Right ventricle myocardium inferior (tissue), 1 donor: ENCODE measurements at regions not wholly inside any gene's neighbourhood (a gene's known extent, or its start where the extent isn't known, plus 50 kb on each side); places are given as distances from the start of the nearest gene placed in this dataset.
"Not testable (repeated sequence)": the region's sequence is repeated elsewhere in the genome, so short reads cannot be mapped to it uniquely, and the experiment has no call there.

Experiments used
- ATAC-seq: fragments of 200-7000 bp; cut with Tn5 transposase; one replicate; pipeline ENCODE4 v1.9.1; 2020; ENCODE audit warnings: mild to moderate bottlenecking, moderate library complexity
- DNase-seq: peaks from one replicate; pipeline ENCODE4 v3.0.0; 2021; ENCODE audit errors: missing footprints
- intact Hi-C: fragments of 100-400 bp; cut with DNase I; formaldehyde crosslinking; loops from one replicate; pipeline ENCODE4 v1.11.0; 2022
- donor health status: DM: no; HTN: yes; CAD: no; lungs with severe emphysema.

DNA sequence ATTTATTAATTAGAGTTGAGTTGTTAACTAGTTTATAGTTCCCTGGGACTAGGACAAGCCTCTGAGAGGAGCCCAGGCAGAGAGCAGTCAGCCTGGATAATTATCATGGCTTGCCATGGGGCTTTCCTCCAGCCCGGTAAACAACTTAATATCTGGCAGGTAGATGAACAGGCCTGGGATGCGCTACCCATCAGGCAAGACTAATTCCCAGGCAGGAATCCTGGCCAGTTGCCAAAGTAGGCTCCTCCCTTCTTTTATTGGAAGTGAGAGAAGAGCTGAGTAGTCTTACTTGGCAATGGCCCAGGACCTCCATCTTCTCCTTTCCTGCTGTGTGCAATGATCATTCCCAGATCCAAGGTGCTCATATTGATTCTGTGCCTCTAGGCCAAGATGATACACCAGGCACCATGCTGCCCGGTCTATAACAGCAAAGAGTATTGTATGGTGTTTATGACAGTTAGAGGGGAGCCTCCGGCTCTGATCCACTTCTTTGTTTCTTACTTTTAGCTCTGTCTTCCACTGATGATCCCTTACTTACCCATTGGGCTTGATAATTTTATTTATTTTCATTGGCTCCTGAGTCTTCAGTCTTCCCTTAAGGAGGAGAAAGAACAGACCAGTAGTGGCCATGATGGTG is 408.7 kb downstream of the REEP3 start:
- DNase-seq = no peak
- intact Hi-C loops = no loop called here
- ATAC-seq = no peak

DNA sequence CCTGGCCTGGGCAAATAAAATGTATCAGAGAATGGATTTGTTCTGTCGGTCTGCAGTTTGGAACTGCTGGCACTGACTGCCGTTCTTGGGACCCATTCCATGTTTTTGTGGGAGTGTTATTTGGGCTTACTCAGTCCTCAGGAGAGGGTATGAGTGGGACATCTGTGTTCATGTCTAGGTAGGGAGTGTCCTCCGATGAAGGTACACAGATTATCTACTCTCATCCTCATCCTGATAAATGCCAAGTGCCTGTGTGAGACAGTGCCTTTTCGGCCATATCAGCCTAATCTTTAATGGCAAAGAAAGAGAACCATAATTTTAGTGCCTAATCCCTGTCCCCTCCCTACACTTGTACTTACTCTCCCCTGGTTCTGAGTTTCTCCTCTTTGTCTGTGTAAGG is 409.4 kb downstream of the REEP3 start:
- ATAC-seq (no peak), DNase-seq (no peak)
- intact Hi-C loops = no loop called here

DNA sequence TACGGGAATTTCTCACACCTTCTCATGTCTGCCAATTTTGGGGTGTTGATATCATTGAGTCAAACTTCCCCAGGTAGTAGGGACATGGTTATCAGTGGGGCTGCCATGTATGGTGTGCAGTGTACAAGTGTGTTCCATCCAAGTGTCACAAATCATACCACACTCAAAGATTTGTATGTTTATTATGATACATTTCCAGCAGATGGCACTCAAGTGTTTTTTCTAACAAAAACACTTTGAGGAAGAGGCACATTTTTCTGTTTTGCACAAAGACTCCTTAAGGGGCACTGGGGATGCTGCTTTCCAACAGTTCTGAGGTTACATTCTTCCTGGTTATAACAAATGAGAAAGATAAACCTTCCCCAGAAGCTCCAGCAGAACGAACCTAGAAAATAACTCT is 414.5 kb downstream of the REEP3 start:
- ATAC-seq = no peak
- intact Hi-C loops = no loop called here
- no peak for DNase-seq

DNA sequence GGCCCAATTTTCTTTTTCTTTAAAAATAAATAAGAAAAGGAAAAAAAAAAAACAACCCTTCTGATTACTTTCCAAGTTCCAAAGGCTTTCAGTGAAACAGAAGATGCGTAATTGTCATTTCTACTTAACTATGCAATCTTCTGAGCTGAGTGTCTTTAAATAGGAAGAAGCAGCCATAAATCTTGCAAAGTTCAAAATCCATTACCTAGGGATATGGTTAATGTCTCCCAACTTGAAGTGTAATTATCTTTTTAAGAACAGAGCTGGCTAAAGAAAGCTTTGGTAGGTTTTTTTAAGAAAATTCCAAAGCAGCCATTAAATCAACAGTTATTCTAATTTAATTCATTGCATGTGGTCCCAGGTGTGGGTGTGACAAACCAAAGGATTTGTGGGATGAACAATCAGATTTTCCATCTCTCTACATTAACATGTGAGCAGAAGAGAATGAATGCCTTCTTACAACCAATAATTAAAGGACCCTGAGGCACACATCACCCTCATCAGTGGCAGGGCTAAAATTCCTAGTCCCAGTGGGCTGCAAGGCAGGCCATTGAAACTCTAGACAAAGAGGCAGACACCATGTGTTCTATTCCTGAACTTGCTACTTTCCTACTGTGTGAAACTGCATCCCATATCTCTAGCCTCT is 419.2 kb downstream of the REEP3 start:
- intact Hi-C loops = no loop called here
- no peak for ATAC-seq
- DNase-seq = no peak

DNA sequence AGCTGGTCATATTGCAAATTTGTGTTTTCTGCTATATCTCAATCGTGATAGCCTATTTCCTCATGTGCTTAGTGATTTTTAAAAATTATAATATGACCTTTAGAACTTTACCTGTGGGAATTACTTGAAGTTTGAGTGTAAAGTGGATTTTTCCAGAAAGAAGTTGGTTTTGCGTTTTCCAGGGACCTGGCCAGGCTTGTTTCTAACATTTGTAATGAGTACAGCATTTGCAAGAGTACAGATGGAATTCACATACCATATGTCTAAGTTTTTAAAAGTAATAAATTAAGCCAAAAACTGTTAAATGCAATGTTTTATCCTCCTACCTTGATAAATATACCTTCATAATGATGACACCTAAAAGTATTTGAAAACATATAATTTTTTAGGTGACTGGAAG is 443.2 kb downstream of the REEP3 start:
- intact Hi-C loops = no loop called here
- no peak for ATAC-seq

DNA sequence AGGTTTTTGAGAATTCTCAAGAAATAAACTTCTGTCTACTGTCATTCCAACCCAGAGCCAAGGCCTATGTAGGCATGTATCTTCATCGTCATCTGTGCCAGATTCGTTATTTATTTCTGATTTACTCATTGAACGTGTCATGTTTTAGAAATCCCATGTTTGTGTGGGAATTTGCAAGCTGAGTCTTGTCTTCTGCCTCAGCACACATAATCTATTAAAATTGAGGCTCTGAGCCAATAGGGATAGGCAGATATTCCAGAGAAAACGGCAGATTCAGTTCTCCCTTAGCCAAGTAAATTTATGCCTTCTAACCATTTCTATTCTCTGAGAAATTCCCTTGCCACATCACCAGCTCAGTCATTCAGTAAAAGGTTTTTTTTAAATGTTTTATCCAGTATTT is 444.6 kb downstream of the REEP3 start:
- intact Hi-C loops = no loop called here
- no peak for DNase-seq

More for the DNA sequence above, 443.2 kb downstream of the REEP3 start:
- no peak for DNase-seq

DNA sequence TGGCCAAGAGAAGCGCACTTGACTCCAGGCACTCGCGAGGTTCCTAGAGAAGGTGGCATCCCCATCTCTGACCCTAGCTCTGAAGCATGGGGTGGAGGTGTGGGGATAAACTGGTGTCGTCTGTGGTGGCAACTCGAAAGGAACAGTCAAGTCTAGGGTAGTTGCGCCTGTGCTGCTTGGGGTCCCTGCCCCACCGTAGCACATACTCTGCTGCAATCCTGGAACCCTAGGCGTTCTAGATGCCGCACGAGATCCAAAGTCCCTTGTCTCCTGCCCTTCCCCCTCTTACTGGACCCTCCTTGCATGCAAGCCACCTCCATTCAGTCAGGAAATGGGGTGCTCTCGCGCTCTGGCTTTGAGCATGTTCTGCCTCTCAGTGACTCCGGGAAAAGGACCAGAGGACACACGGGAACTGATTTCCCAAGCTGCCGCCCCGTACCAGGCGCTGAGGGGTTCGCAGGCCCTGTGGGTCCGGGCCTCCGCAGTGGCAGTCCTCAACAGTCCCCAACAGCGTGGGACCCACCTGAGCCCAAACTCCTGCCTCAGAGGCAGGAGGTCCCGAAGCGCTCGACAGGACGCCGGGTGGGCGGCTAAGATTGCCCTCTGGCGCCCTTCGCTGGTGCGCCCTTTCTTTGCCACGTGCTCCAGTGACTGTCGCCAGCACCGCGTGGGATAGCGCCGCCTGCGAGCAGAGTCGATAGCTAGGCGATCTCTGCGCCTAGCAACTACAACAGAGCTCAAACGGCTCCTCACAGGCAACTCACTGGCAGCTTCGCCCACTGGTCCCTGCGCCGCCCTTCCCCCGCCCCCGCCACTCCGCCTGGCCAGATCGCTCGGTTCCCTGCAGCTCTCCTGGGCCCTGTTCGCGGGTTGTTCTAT is 452.0 kb downstream of the REEP3 start:
- DNase-seq (no peak), ATAC-seq (no peak)
- intact Hi-C loops = no loop called here

More for the DNA sequence above, 444.6 kb downstream of the REEP3 start:
- no peak for ATAC-seq

DNA sequence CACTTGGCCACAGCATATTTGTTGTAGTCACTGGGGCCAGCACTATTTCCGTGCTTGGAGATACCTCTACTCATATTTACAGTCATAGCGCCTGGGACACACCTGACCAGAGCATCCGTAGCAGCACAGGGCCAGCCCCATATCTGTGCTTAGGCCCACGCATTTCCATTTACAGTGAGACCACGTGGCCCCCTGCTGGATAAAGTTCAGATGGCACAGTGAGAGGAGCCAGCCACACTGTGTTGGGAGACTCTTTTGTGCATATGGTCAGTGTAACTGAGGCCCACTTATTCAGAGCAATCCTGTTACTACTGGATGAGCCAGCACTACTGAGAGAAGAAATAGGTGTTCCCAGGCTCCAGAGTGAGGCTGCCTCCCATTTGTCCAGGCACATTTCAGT is 455.3 kb downstream of the REEP3 start:
- DNase-seq = no peak
- intact Hi-C loops = no loop called here
- peak; percentile 37 for ATAC-seq

DNA sequence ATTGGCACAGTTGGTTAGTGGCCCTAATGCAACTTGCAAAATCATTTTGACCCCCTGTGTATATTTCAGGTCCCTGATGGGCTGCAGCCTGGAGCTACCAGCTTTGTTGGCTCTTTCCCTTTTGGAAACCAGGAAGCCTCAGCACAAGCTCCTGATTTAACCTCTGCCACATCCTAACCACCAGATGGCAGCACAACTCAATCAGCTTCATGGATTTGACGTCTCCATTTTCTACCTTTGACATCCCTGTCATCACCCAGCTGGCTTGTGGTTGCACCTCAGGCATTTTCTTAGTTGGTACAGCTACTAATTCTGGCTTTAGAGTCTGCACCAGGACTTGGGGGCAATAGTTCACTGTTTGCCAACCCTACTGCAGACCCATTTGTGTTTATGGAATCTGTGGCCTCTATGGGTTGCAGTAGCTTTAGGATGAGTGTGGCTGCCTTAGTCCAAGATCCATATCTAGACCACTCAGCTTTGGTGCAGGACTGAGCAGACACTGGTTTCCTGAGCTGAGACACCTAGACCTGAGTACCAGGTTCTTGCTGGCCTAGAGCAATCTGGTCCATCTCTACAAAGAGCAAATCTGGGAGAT is 456.2 kb downstream of the REEP3 start:
- intact Hi-C loops = no loop called here
- no peak for DNase-seq
- ATAC-seq = peak; percentile 27

DNA sequence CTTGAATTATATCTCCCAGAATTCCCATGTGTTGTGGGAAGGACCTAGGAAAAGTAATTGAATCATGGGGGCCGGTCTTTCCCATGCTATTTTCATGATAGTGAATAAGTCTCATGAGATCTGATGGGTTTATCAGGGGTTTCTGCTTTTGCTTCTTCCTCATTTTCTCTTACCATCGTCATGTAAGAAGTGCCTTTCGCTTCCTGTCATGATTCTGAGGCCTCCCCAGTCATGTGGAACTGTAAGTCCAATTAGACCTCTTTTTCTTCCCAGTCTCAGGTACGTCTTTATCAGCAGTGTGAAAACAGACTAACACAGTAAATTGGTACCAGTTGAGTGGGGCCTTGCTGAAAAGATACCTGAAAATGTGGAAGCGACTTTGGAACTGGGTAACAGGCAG is 459.7 kb downstream of the REEP3 start:
- intact Hi-C loops, ATAC-seq, DNase-seq: not testable (repeated sequence)

DNA sequence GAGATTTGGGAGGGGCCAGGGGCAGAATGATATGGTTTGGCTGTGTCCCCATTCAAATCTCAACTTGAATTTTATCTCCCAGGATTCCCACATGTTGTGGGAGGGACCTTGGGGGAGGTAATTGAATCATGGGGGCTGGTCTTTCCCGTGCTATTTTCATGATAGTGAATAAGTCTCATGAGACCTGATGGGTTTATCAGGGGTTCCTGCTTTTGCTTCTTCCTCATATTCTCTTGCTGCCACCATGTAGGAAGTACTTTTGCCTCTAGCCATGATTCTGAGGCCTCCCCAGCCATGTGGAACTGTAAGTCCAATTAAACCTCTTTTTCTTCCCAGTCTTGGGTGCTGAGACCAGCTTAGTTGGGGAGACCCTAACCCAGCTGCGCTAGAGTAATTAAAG is 462.9 kb downstream of the REEP3 start:
- DNase-seq, ATAC-seq, intact Hi-C loops: not testable (repeated sequence)

DNA sequence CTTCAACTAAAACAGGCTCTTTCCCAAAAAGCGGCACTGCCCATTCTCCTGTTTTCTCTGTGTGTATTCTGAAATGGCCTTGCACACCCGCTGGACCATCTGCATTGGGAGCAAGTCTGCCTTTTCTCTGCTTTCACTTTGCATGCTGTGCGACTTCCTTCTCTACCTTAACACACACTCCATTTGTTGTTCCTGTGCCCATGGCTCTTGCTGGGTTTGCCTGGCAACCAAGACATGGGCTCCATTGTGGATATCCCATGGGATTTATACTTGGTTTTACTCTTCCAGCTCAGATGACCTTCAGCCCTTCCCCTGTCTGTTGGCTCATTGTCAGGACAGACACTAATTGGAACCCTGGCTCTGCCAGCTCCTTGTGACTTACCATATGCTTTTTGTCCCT is 465.3 kb downstream of the REEP3 start:
- DNase-seq = no peak
- intact Hi-C loops = no loop called here
- ATAC-seq = no peak

DNA sequence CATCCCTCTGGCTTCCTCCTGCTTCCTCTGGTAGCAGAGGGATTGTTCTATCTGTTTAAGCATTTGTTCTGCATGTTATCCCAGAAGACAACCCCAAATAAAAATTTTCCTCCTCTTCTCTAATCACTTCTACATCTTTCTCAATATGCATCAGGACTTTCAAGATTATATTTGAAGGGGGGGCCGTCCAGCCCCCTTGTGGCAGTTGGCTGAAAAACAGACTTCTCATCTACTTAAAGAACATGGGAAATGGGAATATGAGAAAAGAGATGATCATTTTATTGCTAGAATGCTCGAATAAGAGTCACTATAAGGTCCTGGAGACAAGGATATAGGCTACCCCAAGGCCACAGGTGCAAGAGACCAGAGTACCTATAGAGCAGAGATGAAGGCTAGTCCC is 466.0 kb downstream of the REEP3 start:
- DNase-seq (no peak), ATAC-seq (no peak)
- intact Hi-C loops = no loop called here

DNA sequence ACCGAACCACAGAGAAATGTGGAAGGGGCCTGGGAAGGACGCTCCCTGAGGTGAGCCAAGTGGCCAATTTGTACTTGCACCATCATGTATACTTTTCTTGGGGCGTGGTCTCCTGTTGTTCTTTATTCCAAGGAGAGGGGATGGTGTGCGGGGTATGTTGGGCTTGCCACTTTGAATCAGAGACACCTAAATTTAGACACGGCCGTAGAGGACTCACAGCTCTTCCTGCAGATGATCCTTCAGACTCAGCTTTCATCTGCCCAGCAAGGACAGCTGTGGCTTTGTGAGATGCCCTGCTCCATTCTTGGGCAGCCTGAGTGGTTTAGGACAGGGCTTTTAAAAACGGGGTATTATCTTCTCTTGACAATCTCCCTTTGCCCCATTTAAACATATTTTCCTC is 473.2 kb downstream of the REEP3 start:
- no peak for DNase-seq
- intact Hi-C loops = no loop called here
- no peak for ATAC-seq

DNA sequence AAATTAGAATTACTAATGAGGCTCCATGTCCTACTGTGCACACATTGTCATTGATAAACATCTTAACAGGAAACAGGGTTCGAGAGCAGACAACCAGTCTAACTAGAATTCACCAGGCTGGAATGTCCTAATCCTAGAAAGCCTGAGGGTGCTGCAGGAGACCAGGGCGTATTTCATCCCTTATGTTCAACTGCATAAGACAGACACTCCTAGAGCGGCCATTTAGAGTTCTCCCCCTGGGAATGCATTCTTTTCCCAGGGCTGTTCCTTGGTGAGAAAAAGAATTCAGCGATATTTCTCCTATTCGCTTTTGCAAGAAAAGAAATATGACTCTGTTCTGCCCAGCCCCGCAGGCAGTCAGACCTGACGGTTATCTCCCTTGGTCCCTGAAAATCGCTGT is 486.0 kb downstream of the REEP3 start:
- ATAC-seq (no peak), DNase-seq (no peak)
- intact Hi-C loops = no loop called here

DNA sequence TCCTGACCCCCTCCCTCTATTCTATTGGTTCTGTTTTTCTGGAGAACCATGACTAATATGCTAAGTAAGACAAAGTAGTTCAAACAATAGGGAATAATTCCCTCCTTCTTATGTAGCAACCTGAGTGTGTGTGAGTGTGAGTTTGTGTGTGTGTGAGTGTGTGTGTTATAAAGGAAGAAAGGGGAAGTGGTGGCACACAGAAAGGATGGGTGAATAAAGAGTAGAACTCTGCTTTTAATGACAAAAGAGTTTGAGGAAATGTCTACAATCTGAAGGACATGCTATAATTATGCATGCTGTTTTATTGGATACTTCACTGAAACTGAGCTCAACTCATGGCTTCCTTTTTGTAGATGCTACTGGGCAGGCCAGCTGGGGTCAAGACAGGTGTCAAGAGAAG is 489.5 kb downstream of the REEP3 start:
- ATAC-seq = no peak
- DNase-seq = no peak
- intact Hi-C loops = no loop called here

DNA sequence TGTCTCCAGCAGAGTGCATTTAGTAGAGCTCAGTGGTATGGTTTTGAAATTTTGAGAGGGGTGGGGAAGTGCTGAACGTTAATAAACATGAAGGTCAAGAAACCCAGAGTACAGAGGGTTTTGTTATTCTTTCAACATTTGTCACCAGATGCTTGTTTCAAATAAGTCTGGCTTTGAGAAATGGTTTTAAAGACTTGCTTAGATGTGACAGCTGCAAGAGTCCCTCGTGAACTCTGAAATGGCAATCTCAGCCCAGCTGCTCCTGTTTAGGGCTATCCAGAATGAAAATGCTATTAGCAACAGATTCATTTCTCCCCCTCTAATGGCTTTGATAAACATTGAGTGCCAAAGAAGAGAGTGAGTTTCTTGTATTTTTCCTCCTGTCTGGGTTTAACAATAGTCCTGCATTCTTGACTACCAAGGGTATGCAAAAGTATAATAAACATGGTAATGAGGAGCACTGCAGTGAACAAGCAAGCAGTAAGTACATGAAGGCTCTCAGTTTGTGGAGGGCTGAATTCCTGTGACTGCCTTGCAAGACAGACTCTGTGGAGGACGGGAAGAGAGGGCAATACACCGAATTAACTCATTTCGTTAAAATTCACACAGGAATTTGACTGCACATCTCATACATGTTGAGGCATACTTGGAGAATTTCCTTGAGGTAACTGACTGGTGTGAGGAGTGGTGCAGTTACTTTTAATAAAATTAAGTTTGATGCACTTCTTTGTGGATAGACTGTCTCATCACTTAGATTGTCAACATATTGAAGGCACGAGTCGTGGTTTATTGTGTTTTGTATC is 490.9 kb downstream of the REEP3 start:
- intact Hi-C loops = no loop called here
- DNase-seq (no peak), ATAC-seq (no peak)

DNA sequence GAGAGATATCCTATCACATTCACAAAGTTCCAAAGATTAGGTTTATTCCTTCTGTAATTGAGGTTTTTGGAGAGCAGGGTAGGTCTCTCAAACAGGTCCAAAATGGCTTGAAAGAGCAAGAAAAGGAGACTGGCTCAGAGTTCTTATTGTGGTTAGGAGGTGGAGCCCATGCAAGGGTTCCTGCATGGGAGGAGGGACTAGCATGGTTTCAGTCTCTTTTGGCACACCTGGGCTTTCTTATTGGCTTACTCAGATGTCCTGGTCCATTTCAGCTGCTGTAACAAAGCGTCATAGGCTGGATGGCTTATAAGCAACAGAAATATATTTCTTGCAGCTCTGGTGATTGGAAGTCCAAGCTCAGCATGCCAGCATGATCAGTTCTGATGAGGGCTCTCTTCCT is 493.1 kb downstream of the REEP3 start:
- intact Hi-C loops = no loop called here
- DNase-seq (no peak), ATAC-seq (no peak)

DNA sequence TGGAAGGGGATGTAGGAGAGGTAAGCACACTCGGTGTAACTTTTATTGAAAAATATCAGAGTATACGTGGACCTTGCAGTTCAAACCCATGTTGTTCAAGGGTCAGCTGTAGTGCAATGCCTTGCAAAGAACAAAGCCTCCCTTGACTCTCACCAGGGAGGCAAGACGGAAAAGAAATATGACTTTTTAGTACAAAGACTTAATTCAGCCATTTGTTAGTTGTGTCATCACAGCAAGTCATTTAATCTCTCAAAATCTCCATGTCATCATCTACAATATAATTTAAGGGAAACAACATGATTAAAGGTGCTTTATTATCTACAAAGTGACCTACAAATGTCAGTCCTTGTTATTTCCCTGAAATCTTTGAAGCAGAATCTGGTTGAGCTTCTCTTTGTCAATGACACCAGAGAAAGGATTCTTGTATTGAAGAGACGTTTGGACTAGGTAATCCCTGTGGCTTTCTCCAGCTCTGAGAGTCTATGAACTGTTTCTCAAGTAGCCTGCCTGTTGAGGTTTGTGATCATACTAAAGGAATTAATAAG is 502.8 kb downstream of the REEP3 start:
- DNase-seq = no peak
- no peak for ATAC-seq
- intact Hi-C loops = no loop called here
